GM13976 (cell line): ENCODE measurements at regions not wholly inside any gene's neighbourhood (a gene's known extent, or its start where the extent isn't known, plus 50 kb on each side); places are given as distances from the start of the nearest gene placed in this dataset.
A peak's percentile ranks its signal among the peaks of the same experiment; 100 is the strongest.

Source experiments
- DNase-seq: peaks from one replicate; pipeline ENCODE4 v3.0.0; 2012; ENCODE audit warnings: low spot score
- in situ Hi-C: fragments of 300-500 bp; cut with MboI; formaldehyde crosslinking; loops from one replicate; pipeline ENCODE4 v1.12.0; 2022; ENCODE audit warnings: low sequenced_read_pairs, mixed read lengths, inconsistent platforms; ENCODE audit not compliant: unreplicated experiment
- TF ChIP-seq, protein P1 (sequence below): IDR thresholded peaks from 2 replicates; pipeline ENCODE4 v1.5.1; 2012; ENCODE audit warnings: borderline replicate concordance, mild to moderate bottlenecking; ENCODE audit not compliant: insufficient read depth; ENCODE audit errors: extremely low read depth, missing control alignments, control extremely low read depth

- TF ChIP-seq, protein P1, sequence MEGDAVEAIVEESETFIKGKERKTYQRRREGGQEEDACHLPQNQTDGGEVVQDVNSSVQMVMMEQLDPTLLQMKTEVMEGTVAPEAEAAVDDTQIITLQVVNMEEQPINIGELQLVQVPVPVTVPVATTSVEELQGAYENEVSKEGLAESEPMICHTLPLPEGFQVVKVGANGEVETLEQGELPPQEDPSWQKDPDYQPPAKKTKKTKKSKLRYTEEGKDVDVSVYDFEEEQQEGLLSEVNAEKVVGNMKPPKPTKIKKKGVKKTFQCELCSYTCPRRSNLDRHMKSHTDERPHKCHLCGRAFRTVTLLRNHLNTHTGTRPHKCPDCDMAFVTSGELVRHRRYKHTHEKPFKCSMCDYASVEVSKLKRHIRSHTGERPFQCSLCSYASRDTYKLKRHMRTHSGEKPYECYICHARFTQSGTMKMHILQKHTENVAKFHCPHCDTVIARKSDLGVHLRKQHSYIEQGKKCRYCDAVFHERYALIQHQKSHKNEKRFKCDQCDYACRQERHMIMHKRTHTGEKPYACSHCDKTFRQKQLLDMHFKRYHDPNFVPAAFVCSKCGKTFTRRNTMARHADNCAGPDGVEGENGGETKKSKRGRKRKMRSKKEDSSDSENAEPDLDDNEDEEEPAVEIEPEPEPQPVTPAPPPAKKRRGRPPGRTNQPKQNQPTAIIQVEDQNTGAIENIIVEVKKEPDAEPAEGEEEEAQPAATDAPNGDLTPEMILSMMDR = peak; percentile 88
- peak; percentile 83 for DNase-seq
- in situ Hi-C loops = no loop called here
Observed at GRCh38 chr6:27772261-27773001, 139.8 kb downstream of the OR2B2 start.

DNA sequence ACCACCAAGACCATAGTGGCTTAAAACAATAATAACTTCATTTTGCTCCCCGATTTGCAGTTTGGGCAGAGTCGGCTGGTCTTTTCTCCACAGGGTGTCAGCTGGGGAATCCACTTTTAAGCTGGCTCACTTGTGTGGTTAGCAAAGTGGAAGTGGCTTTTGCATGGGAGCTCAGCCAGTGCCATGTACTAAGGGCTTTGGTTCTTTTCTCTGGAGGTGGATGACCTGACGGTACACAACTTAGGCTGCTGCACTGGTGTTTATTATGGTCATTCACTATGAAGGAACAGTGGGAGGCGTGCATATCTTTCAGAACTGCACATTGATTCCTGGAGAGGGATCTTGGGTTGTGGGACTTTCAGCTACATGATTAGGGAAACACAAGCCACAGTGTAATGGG is 141.0 kb downstream of the OR2B2 start:
- TF ChIP-seq, protein P1 = no peak
- DNase-seq = no peak
- in situ Hi-C loops = no loop called here

GRCh38 chr6:27770724-27771123 is 141.5 kb downstream of the OR2B2 start:
- TF ChIP-seq, protein P1 = no peak
- DNase-seq = no peak
- in situ Hi-C loops = no loop called here

DNA sequence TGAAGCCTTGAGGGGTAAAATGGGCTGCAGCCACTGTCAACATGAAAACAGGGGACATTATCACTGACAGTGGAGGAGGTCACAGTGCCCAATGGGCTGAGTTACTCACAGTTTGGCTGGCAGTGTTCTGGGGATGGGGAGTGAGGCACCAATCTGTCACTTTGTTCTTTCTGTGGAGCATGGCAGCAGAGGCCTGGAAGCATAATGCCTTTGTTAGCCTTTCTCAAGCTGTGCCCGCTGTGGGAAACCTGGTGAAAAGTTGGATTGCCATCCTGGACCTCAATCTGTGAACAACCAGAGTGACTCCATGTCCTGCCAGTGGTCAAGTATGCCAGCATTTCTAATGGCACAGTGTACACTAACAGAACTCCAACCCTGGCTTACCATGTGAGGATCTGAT is 143.6 kb downstream of the OR2B2 start:
- TF ChIP-seq, protein P1 = no peak
- no peak for DNase-seq
- in situ Hi-C loops = no loop called here

DNA sequence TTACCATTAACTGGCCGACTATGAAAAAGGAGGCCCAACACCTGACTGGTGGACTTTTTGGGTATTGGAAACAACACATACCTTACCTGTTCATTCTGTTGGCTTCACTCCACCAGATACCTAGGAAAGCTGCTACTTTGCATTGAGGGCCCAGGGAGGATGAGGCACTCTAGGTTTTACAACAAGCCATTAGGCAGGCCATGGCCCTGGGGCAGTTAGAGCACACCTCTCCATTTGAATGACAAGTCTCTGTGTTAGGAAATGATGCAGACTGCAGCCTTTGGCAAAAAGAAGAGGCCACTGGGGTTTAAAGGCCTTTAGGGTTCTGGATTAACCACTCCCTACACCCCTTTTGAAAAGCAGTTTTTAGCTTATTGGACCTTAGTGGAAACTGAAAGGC is 144.3 kb downstream of the OR2B2 start:
- in situ Hi-C loops = no loop called here
- TF ChIP-seq, protein P1 = no peak
- DNase-seq = no peak

- TF ChIP-seq, protein P1 = no peak
- DNase-seq = no peak
- in situ Hi-C loops = no loop called here
Observed at GRCh38 chr6:27766405-27766804, 145.8 kb downstream of the OR2B2 start.
